ENCODE measurements at regions not wholly inside any gene's neighbourhood (a gene's known extent, or its start where the extent isn't known, plus 50 kb on each side); places are given as distances from the start of the nearest gene placed in this dataset.

GRCh38 chr11:92753161-92753560 lies 216.3 kb upstream of the MTNR1B start:
- WGBS (ENCODE audit: low lambda C conversion rate): 0% methylated on average over 3 of the region's 3 CpGs
- H3K79me2 ChIP-seq (ENCODE audit: insufficient read depth, low read length): no peaks in the 10 kb centered on the region
- H3K27me3 ChIP-seq (ENCODE audit: control insufficient read depth in 1 of 2, insufficient read depth in 2 of 2, low read length in 2 of 2): no peaks in the 10 kb centered on the region
- FAIRE-seq (no peak), DNase-seq (ENCODE audit: low spot score) (no peak), ATAC-seq (no peak)
- H2AFZ ChIP-seq (ENCODE audit: low read length): no peak overlapping the region
- intact Hi-C loops (cut with micrococcal nuclease; ENCODE audit: unreplicated experiment) (no loop called here), in situ Hi-C loops (cut with HindIII; ENCODE audit: extremely low pct_ligation_motif_present, low pct_unique_long_range_greater_than_20kb) (no loop called here)
- H3K4me1 ChIP-seq (ENCODE audit: insufficient read depth, low read length): no peaks in the 10 kb centered on the region
- no peak overlapping the region for H3K4me2 ChIP-seq (ENCODE audit: low read depth, low read length)
- H3K36me3 ChIP-seq (replicated peaks in 1 of 2; ENCODE audit: control insufficient read depth in 1 of 2, insufficient read depth in 2 of 2, low read length in 2 of 2): no peaks in the 10 kb centered on the region
- ChIA-PET POLR2A (no interaction called here), CTCF (ENCODE audit: low intra/inter-chr PET ratio, low total read pairs) (no interaction called here)
- H3K9me3 ChIP-seq (ENCODE audit: low read length): no peaks in the 10 kb centered on the region
- BruUV-seq (replicated peaks): no TSS peak
- no peak overlapping the region for H3K9ac ChIP-seq (ENCODE audit: insufficient read depth, low read depth, low read length)
- H3K4me3 ChIP-seq (replicated peaks in 1 of 3; ENCODE audit: insufficient read depth in 1 of 3, low read depth in 2 of 3, low read length in 3 of 3): no peak overlapping the region
- H4K20me1 ChIP-seq (ENCODE audit: insufficient read depth, low read length): no peaks in the 10 kb centered on the region
- H3K27ac ChIP-seq (ENCODE audit: extremely low read length, insufficient read depth, low read length): no peak overlapping the region
- TF ChIP-seq CC2D1A (CRISPR knock-in tag; IDR thresholded peaks at IDR 0.05): no peak
- no peak for TF ChIP-seq HMGXB4 (CRISPR knock-in tag; IDR thresholded peaks at IDR 0.05; ENCODE audit: borderline replicate concordance in 1 of 2, low read depth in 1 of 2)
- TF ChIP-seq, protein P1, sequence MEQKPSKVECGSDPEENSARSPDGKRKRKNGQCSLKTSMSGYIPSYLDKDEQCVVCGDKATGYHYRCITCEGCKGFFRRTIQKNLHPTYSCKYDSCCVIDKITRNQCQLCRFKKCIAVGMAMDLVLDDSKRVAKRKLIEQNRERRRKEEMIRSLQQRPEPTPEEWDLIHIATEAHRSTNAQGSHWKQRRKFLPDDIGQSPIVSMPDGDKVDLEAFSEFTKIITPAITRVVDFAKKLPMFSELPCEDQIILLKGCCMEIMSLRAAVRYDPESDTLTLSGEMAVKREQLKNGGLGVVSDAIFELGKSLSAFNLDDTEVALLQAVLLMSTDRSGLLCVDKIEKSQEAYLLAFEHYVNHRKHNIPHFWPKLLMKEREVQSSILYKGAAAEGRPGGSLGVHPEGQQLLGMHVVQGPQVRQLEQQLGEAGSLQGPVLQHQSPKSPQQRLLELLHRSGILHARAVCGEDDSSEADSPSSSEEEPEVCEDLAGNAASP (CRISPR knock-in tag; IDR thresholded peaks at IDR 0.05; ENCODE audit: borderline replicate concordance): no peak
- TF ChIP-seq HIVEP1 (CRISPR knock-in tag; IDR thresholded peaks at IDR 0.05): no peak
- no peak for TF ChIP-seq ZNF790 (CRISPR knock-in tag; IDR thresholded peaks at IDR 0.05; ENCODE audit: borderline replicate concordance)
- TF ChIP-seq ZNF75D (CRISPR knock-in tag; IDR thresholded peaks at IDR 0.05; ENCODE audit: borderline replicate concordance): no peak
- TF ChIP-seq, protein P2, sequence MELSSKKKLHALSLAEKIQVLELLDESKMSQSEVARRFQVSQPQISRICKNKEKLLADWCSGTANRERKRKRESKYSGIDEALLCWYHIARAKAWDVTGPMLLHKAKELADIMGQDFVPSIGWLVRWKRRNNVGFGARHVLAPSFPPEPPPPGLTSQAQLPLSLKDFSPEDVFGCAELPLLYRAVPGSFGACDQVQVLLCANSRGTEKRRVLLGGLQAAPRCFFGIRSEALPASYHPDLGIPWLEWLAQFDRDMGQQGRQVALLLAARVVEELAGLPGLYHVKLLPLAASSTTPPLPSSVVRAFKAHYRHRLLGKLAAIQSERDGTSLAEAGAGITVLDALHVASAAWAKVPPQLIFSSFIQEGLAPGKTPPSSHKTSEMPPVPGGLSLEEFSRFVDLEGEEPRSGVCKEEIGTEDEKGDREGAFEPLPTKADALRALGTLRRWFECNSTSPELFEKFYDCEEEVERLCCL (CRISPR knock-in tag; IDR thresholded peaks at IDR 0.05; ENCODE audit: borderline replicate concordance): no peak
- TF ChIP-seq, protein P3, sequence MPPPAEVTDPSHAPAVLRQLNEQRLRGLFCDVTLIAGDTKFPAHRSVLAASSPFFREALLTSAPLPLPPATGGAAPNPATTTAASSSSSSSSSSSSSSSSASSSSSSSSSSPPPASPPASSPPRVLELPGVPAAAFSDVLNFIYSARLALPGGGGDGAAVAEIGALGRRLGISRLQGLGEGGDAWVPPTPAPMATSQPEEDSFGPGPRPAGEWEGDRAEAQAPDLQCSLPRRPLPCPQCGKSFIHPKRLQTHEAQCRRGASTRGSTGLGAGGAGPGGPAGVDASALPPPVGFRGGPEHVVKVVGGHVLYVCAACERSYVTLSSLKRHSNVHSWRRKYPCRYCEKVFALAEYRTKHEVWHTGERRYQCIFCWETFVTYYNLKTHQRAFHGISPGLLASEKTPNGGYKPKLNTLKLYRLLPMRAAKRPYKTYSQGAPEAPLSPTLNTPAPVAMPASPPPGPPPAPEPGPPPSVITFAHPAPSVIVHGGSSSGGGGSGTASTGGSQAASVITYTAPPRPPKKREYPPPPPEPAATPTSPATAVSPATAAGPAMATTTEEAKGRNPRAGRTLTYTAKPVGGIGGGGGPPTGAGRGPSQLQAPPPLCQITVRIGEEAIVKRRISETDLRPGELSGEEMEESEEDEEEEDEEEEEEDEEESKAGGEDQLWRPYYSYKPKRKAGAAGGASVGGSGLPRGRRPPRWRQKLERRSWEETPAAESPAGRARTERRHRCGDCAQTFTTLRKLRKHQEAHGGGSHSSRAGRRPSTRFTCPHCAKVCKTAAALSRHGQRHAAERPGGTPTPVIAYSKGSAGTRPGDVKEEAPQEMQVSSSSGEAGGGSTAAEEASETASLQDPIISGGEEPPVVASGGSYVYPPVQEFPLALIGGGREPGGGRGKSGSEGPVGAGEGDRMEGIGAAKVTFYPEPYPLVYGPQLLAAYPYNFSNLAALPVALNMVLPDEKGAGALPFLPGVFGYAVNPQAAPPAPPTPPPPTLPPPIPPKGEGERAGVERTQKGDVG (CRISPR knock-in tag; IDR thresholded peaks at IDR 0.05; ENCODE audit: borderline replicate concordance): no peak
- no peak for TF ChIP-seq ZNF12 (CRISPR knock-in tag; IDR thresholded peaks at IDR 0.05)
- TF ChIP-seq, protein P4, sequence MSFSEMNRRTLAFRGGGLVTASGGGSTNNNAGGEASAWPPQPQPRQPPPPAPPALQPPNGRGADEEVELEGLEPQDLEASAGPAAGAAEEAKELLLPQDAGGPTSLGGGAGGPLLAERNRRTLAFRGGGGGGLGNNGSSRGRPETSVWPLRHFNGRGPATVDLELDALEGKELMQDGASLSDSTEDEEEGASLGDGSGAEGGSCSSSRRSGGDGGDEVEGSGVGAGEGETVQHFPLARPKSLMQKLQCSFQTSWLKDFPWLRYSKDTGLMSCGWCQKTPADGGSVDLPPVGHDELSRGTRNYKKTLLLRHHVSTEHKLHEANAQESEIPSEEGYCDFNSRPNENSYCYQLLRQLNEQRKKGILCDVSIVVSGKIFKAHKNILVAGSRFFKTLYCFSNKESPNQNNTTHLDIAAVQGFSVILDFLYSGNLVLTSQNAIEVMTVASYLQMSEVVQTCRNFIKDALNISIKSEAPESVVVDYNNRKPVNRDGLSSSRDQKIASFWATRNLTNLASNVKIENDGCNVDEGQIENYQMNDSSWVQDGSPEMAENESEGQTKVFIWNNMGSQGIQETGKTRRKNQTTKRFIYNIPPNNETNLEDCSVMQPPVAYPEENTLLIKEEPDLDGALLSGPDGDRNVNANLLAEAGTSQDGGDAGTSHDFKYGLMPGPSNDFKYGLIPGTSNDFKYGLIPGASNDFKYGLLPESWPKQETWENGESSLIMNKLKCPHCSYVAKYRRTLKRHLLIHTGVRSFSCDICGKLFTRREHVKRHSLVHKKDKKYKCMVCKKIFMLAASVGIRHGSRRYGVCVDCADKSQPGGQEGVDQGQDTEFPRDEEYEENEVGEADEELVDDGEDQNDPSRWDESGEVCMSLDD (CRISPR knock-in tag; IDR thresholded peaks at IDR 0.05; ENCODE audit: borderline replicate concordance): no peak
- no peak for TF ChIP-seq BCL6 (CRISPR knock-in tag; IDR thresholded peaks at IDR 0.05)
- TF ChIP-seq MAFG (CRISPR knock-in tag; IDR thresholded peaks at IDR 0.05): no peak
